ENCODE measurements at regions not wholly inside any gene's neighbourhood (a gene's known extent, or its start where the extent isn't known, plus 50 kb on each side); places are given as distances from the start of the nearest gene placed in this dataset.

GRCh38 chrX:109270580-109271484 lies 211.1 kb downstream of the GUCY2F start:
- TF ChIP-seq CTCF (IDR thresholded peaks at IDR 0.05) (no peak), POLR2A (IDR thresholded peaks at IDR 0.05) (no peak)
